Fibroblast of pulmonary artery (primary cell): ENCODE measurements at regions not wholly inside any gene's neighbourhood (a gene's known extent, or its start where the extent isn't known, plus 50 kb on each side); places are given as distances from the start of the nearest gene placed in this dataset.

Experiments
- DNase-seq: peaks from one replicate; pipeline ENCODE4 v3.0.0-alpha.2; 2010; ENCODE audit warnings: low read depth
- H3K4me3 ChIP-seq: replicated peaks from 2 replicates; pipeline ENCODE4 v1.5.1; 2011; ENCODE audit warnings: low read depth, mild to moderate bottlenecking, control low read depth, low read length, moderate library complexity
- CTCF ChIP-seq: IDR thresholded peaks from 2 replicates; pipeline ENCODE4 v1.5.1; 2011; ENCODE audit warnings: mild to moderate bottlenecking, control low read depth, low read length, inconsistent platforms; ENCODE audit errors: missing control alignments

- H3K4me3 ChIP-seq: no peak overlapping the region
- TF ChIP-seq CTCF: no peak
- no peak for DNase-seq
Observed at GRCh38 chr6:104603108-104603745, 256.5 kb downstream of the HACE1 start.

- H3K4me3 ChIP-seq: no peak overlapping the region
- no peak for TF ChIP-seq CTCF
Observed at GRCh38 chr6:104601721-104602120, 258.0 kb downstream of the HACE1 start.

DNA sequence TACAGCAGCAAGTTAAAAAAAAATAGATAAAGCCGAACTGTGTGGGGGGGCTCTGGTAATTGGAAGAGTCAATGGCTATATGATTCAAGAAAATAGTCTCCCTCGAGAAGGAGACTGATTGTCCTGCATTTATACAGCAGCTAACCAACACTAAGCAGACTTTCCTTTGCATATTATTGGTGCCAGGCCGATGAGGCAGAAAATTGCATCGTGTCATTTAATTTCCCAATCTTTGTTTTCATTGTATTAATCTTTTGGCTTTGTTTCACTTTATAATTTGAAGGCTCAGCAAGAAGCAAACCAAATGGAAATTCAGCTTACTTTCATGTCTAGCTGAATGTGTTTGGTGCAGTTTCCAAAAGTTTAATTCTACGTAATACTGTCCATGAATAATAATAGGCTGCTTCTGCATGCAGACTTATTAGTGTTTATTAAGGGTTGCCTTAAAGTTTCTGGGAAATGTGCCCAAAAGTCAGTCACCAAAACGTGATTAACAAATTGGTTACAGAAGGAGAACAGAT, 258.5 kb downstream of the HACE1 start:
- TF ChIP-seq CTCF: no peak
- DNase-seq: peak; percentile 73
- H3K4me3 ChIP-seq: no peak overlapping the region

More at GRCh38 chr6:104601721-104602120, 258.0 kb downstream of the HACE1 start:
- DNase-seq: no peak

DNA sequence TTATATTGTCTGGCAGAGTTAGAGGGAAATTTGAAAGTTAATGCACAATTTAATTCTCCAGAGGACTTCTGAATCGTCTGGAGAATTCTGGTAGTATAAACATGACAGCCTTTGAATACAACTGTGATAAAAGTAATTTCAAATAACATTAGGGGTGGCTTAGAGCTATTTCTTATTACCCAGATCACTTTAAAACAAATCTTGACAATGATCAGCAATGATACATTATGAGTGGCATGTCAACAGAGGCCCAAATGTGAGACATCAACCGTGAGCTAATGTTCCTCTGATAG, 259.1 kb downstream of the HACE1 start:
- DNase-seq: no peak
- no peak overlapping the region for H3K4me3 ChIP-seq
- no peak for TF ChIP-seq CTCF

GRCh38 chr6:104599821-104600638, 259.7 kb downstream of the HACE1 start:
- no peak overlapping the region for H3K4me3 ChIP-seq
- peak; percentile 50 for DNase-seq
- no peak for TF ChIP-seq CTCF

DNA sequence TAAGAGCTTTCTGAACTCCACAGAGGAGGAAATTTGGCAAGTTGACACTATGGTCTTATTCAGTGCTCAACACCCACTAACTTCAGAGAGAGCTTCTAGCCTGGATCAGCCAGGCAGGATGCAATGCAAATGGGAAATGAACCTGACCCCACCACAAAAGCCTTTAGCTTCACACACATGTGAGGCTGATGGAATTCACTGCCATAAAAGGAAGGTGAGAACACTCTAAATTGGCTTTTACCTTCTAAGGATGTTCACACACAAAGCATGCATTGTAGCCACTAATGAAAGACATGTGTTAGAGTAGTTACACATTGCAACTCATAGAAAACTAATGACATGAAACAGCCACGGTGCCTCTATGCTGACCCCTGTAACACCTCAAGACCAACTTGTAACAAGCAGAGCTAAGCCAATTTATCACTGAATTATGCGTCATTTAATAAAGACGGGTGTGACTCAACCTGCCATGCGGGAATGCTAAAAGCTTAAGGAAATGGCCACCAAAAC, 262.1 kb downstream of the HACE1 start:
- H3K4me3 ChIP-seq: no peak overlapping the region
- peak; percentile 31 for DNase-seq
- no peak for TF ChIP-seq CTCF
